Omental fat pad (tissue), 3 donors: ENCODE measurements at regions not wholly inside any gene's neighbourhood (a gene's known extent, or its start where the extent isn't known, plus 50 kb on each side); places are given as distances from the start of the nearest gene placed in this dataset.
"Not testable (repeated sequence)": the region's sequence is repeated elsewhere in the genome, so short reads cannot be mapped to it uniquely, and the experiment has no call there.

Source experiments
- ATAC-seq: fragments of 150-250 bp; one replicate; pipeline ENCODE4 v1.9.1; 2016; ENCODE audit warnings: mild to moderate bottlenecking, moderate library complexity; ENCODE audit not compliant: low FRiP score
- DNase-seq: peaks from one replicate; pipeline ENCODE4 v3.0.0-alpha.2; 2019; ENCODE audit warnings: low spot score
- CTCF ChIP-seq, 3 donors: fragments of 450-650 bp; IDR thresholded peaks; one replicate each; pipeline ENCODE4 v1.5.1; 2016 to 2017; ENCODE audit warnings: antibody characterized with exemption in 3 of 3, mild to moderate bottlenecking in 3 of 3, moderate library complexity in 2 of 3

- TF ChIP-seq CTCF (IDR thresholded peaks at IDR 0.05): no peak
- no peak for DNase-seq
- ATAC-seq: no peak
These were observed 455.6 kb downstream of the AASDHPPT start for GRCh38 chr11:106533046-106533445.

- ATAC-seq (no peak), DNase-seq (no peak)
- TF ChIP-seq CTCF (IDR thresholded peaks at IDR 0.05): no peak
These were observed 462.5 kb downstream of the AASDHPPT start for GRCh38 chr11:106540001-106540400.

GRCh38 chr11:106548406-106548805 lies 469.9 kb downstream of the GUCY1A2 start:
- TF ChIP-seq CTCF (IDR thresholded peaks at IDR 0.05): no peak
- no peak for DNase-seq

GRCh38 chr11:106551744-106552673 lies 466.3 kb downstream of the GUCY1A2 start:
- no peak for TF ChIP-seq CTCF (IDR thresholded peaks at IDR 0.05)
- no peak for ATAC-seq
- DNase-seq: no peak

More at GRCh38 chr11:106548406-106548805, 469.9 kb downstream of the GUCY1A2 start:
- no peak for ATAC-seq

- no peak for ATAC-seq
- DNase-seq: no peak
- no peak for TF ChIP-seq CTCF (IDR thresholded peaks at IDR 0.05)
These were observed 465.5 kb downstream of the GUCY1A2 start for GRCh38 chr11:106552694-106553203.

GRCh38 chr11:106553304-106553703 lies 465.0 kb downstream of the GUCY1A2 start:
- no peak for TF ChIP-seq CTCF (IDR thresholded peaks at IDR 0.05)
- DNase-seq (no peak), ATAC-seq (no peak)

GRCh38 chr11:106555566-106556250 lies 462.6 kb downstream of the GUCY1A2 start:
- DNase-seq, ATAC-seq: not testable (repeated sequence)
